ENCODE measurements at regions not wholly inside any gene's neighbourhood (a gene's known extent, or its start where the extent isn't known, plus 50 kb on each side); places are given as distances from the start of the nearest gene placed in this dataset.

DNA sequence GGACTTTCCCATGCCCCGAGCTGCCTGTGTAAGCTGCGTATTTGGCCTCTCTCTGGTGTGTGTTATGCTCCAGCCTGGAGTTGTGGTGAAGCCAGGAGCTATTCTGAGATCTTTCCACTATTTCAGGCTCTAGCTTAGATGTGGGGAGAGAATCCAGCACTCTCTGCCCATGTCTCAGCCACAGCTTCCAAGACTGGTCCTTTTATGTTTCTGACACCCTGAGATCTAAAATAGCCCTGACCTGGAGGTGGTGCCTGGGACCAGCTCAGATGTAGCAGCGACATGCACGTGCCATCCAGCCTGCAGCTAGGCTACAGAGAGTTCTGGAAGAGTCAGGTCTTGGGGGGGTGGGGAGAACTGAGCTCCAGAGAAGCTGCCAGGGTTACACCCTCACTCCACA, 76.5 kb downstream of the TENT5C start:
- no peaks in the 10 kb centered on the region for H4K20me1 ChIP-seq (ENCODE audit: insufficient read depth, poor library complexity, severe bottlenecking)
- no peaks in the 10 kb centered on the region for H3K36me3 ChIP-seq (replicated peaks; ENCODE audit: insufficient read depth, low read depth)
- TF ChIP-seq EZH2phosphoT487 (IDR thresholded peaks at IDR 0.05; ENCODE audit: low read depth, severe bottlenecking, unreplicated experiment) (no peak), EZH2 (IDR thresholded peaks at IDR 0.05; ENCODE audit: borderline replicate concordance) (no peak)
- TF ChIP-seq, protein P1, sequence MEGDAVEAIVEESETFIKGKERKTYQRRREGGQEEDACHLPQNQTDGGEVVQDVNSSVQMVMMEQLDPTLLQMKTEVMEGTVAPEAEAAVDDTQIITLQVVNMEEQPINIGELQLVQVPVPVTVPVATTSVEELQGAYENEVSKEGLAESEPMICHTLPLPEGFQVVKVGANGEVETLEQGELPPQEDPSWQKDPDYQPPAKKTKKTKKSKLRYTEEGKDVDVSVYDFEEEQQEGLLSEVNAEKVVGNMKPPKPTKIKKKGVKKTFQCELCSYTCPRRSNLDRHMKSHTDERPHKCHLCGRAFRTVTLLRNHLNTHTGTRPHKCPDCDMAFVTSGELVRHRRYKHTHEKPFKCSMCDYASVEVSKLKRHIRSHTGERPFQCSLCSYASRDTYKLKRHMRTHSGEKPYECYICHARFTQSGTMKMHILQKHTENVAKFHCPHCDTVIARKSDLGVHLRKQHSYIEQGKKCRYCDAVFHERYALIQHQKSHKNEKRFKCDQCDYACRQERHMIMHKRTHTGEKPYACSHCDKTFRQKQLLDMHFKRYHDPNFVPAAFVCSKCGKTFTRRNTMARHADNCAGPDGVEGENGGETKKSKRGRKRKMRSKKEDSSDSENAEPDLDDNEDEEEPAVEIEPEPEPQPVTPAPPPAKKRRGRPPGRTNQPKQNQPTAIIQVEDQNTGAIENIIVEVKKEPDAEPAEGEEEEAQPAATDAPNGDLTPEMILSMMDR (IDR thresholded peaks at IDR 0.05; ENCODE audit: poor library complexity), result no peak
- H3K79me2 ChIP-seq, result no peaks in the 10 kb centered on the region
- 91% methylated on average over 4 of the region's 4 CpGs for whole genome bisulfite sequencing (ENCODE audit: low lambda C conversion rate, missing lambda C conversion rate)
- H3K27me3 ChIP-seq, result no peaks in the 10 kb centered on the region
- H3K4me3 ChIP-seq, result no peak overlapping the region
- no peak for DNase-seq (ENCODE audit: low spot score)
- no peak overlapping the region for H3K27ac ChIP-seq
- no peak overlapping the region for H2AFZ ChIP-seq
- H3K9me2 ChIP-seq (replicated peaks; ENCODE audit: insufficient read depth), result no peaks in the 10 kb centered on the region
- peaks cover 4% of the 10 kb centered on the region for H3K4me1 ChIP-seq (ENCODE audit: insufficient read depth)
- H3K9me3 ChIP-seq (ENCODE audit: low read depth), result no peaks in the 10 kb centered on the region
- no peak overlapping the region for H3K4me2 ChIP-seq

DNA sequence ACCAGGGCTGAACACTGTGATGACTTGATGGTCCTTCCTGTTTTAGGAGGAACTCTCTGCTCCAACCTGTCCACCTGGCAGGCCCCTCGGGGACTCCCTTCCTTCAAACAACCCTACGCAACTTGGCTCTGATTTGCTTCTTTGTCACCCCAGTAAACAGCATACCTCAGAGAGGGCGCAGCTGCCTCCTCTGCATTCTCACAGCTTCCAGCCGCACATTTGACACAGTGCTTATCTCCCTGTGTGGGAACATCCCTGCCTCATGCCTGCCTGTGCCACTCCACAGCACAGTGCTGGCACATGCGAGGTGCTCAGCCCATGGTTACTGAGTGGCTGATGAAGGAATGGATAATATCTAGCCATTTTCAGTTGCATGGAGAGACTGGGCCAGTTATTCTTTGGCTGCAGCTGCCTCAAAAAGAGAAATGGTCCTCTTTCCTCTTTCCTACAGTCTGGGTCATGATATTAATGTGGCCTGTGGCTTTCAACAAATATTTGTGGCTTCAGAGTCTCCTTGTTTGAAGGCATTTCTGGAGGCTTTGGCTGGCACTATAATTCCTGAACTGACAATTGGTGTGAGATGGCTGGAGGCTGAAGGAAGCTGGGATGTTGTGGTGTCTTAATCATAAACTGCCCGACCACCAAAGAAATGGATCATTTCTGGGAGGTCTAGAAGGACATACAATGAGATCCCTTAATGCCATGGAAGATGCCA, 77.9 kb downstream of the TENT5C start:
- Histone ChIP-seq H3K4me2 (no peak overlapping the region), H3K79me2 (no peaks in the 10 kb centered on the region), H2AFZ (no peak overlapping the region), H3K9me3 (ENCODE audit: low read depth) (no peaks in the 10 kb centered on the region), H3K4me3 (no peak overlapping the region), H3K27ac (no peak overlapping the region), H3K4me1 (ENCODE audit: insufficient read depth) (peaks cover 4% of the 10 kb centered on the region), H3K36me3 (replicated peaks; ENCODE audit: insufficient read depth, low read depth) (no peaks in the 10 kb centered on the region), H4K20me1 (ENCODE audit: insufficient read depth, poor library complexity, severe bottlenecking) (no peaks in the 10 kb centered on the region), H3K27me3 (no peaks in the 10 kb centered on the region), H3K9me2 (replicated peaks; ENCODE audit: insufficient read depth) (no peaks in the 10 kb centered on the region)
- no peak for DNase-seq (ENCODE audit: low spot score)
- 84% methylated on average over 6 of the region's 6 CpGs for WGBS (ENCODE audit: low lambda C conversion rate, missing lambda C conversion rate)
- TF ChIP-seq EZH2 (IDR thresholded peaks at IDR 0.05; ENCODE audit: borderline replicate concordance) (no peak), EZH2phosphoT487 (IDR thresholded peaks at IDR 0.05; ENCODE audit: low read depth, severe bottlenecking, unreplicated experiment) (no peak)
- TF ChIP-seq, protein P1 (IDR thresholded peaks at IDR 0.05; ENCODE audit: poor library complexity), result no peak

DNA sequence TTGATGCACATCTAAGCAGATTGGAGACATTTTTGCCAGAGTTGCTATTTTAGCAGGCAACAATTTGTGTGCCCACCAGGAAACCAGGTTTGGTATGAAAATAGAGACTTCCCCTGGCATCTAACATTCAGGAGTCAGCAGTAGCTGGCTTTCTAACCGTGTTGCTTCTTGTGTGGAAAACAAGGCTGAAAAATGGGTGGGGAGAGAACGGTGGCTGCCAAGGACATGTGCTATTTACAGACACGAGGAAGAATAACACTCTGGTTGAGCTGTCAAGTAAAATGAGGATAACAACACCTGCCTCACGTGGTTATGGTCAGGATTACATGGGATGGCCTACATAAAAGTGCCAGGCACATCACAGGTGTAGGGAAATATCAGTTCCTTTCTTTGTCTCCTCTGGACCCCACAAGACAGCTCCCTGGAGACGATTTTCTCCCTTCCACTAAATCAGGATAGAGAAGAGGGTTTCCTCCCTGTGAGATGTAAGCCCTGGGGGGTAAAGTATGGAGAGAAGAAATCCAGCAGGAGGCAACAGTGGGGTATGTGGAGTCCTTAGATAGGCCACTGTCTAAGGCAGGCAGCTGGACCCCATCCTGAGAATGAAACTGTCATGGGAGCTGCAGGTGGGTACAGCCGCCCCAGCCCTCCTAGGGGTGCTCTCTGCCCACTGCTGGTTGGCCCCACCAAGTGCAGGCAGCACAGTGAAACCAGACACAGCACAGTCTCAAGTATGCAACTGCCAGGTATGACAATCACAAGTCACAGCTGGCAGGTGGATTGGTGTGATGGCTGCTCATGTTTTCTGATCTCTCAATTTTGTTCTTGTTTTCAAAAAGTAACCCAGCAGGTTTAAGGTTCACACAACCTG, 80.3 kb downstream of the TENT5C start:
- Histone ChIP-seq H3K9me3 (ENCODE audit: low read depth) (no peaks in the 10 kb centered on the region), H3K27me3 (no peaks in the 10 kb centered on the region), H3K4me2 (no peak overlapping the region), H3K27ac (no peak overlapping the region), H3K4me1 (ENCODE audit: insufficient read depth) (peaks cover 9% of the 10 kb centered on the region), H2AFZ (no peak overlapping the region), H3K36me3 (replicated peaks; ENCODE audit: insufficient read depth, low read depth) (no peaks in the 10 kb centered on the region), H3K9me2 (replicated peaks; ENCODE audit: insufficient read depth) (no peaks in the 10 kb centered on the region), H4K20me1 (ENCODE audit: insufficient read depth, poor library complexity, severe bottlenecking) (no peaks in the 10 kb centered on the region), H3K4me3 (no peak overlapping the region), H3K79me2 (no peaks in the 10 kb centered on the region)
- no peak for DNase-seq (ENCODE audit: low spot score)
- TF ChIP-seq, protein P1 (IDR thresholded peaks at IDR 0.05; ENCODE audit: poor library complexity), result no peak
- TF ChIP-seq EZH2phosphoT487 (IDR thresholded peaks at IDR 0.05; ENCODE audit: low read depth, severe bottlenecking, unreplicated experiment) (no peak), EZH2 (IDR thresholded peaks at IDR 0.05; ENCODE audit: borderline replicate concordance) (no peak)
- 87% methylated on average over 6 of the region's 6 CpGs for WGBS (ENCODE audit: low lambda C conversion rate, missing lambda C conversion rate)

Measured in hepatocyte (in vitro differentiated cells).